Activated CD4-positive, alpha-beta T cell treated with anti-CD3 and anti-CD28 coated beads, Interleukin-2, amount 50 U/mL, for 1 hour (primary cell): ENCODE measurements at regions not wholly inside any gene's neighbourhood (a gene's known extent, or its start where the extent isn't known, plus 50 kb on each side); places are given as distances from the start of the nearest gene placed in this dataset.

Experiments used
- DNase-seq: peaks from one replicate; pipeline ENCODE4 v3.0.0-alpha.2; 2020

- DNase-seq = no peak
Measured at GRCh38 chr21:17976691-17977090, 157.5 kb upstream of the C21orf91 start.

- no peak for DNase-seq
Measured at GRCh38 chr21:17976139-17976538, 157.0 kb upstream of the C21orf91 start.

GRCh38 chr21:17967319-17967718, 148.2 kb upstream of the C21orf91 start:
- no peak for DNase-seq

- DNase-seq = no peak
Measured at GRCh38 chr21:17964716-17965115, 145.6 kb upstream of the C21orf91 start.

- no peak for DNase-seq
Measured at GRCh38 chr21:17964199-17964598, 145.0 kb upstream of the C21orf91 start.

GRCh38 chr21:17950591-17950990, 131.4 kb upstream of the C21orf91 start:
- no peak for DNase-seq

GRCh38 chr21:17949421-17949820, 130.3 kb upstream of the C21orf91 start:
- no peak for DNase-seq

- no peak for DNase-seq
Measured at GRCh38 chr21:17947531-17947930, 128.4 kb upstream of the C21orf91 start.

- no peak for DNase-seq
Measured at GRCh38 chr21:17931080-17931479, 111.9 kb upstream of the C21orf91 start.

GRCh38 chr21:17930093-17930492, 110.9 kb upstream of the C21orf91 start:
- no peak for DNase-seq

GRCh38 chr21:17929510-17929909, 110.4 kb upstream of the C21orf91 start:
- DNase-seq = no peak

- no peak for DNase-seq
Measured at GRCh38 chr21:17925899-17926298, 106.7 kb upstream of the C21orf91 start.

GRCh38 chr21:17925000-17925610, 105.9 kb upstream of the C21orf91 start:
- peak; percentile 34 for DNase-seq

- no peak for DNase-seq
Measured at GRCh38 chr21:17921579-17922530, 102.7 kb upstream of the C21orf91 start.

GRCh38 chr21:17915976-17916375, 96.8 kb upstream of the C21orf91 start:
- no peak for DNase-seq

- DNase-seq = no peak
Measured at GRCh38 chr21:17911628-17912027, 92.5 kb upstream of the C21orf91 start.

- no peak for DNase-seq
Measured at GRCh38 chr21:17903929-17904639, 84.9 kb upstream of the C21orf91 start.

- DNase-seq = no peak
Measured at GRCh38 chr21:17903029-17903806, 84.1 kb upstream of the C21orf91 start.

- DNase-seq = no peak
Measured at GRCh38 chr21:17901458-17902079, 82.4 kb upstream of the C21orf91 start.

- no peak for DNase-seq
Measured at GRCh38 chr21:17900990-17901385, 81.8 kb upstream of the C21orf91 start.

GRCh38 chr21:17900281-17900989, 81.3 kb upstream of the C21orf91 start:
- DNase-seq = no peak

GRCh38 chr21:17889171-17889570, 70.0 kb upstream of the C21orf91 start:
- no peak for DNase-seq
